ENCODE measurements at regions not wholly inside any gene's neighbourhood (a gene's known extent, or its start where the extent isn't known, plus 50 kb on each side); places are given as distances from the start of the nearest gene placed in this dataset.

DNA sequence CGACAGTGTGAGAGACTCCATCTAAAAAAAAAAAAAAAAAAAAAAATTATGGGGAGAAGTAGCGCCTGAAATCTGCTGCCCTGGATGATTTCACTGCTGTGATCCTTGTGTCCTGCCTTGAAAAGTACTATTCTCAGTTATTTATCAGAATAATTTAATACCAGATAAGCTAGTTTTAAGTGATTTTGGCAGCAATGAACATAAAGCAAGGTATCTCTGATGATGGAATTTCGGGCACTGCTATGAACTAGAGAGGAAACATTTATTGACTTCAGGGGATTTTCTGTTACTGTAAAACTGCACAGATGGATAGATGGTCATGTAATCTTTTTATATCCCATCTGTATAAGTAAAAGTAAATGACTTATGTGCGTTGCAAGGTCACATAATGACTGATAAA is 619.1 kb upstream of the ANKRD30A start:
- Histone ChIP-seq H3K9ac (no peak overlapping the region), H3K36me3 (ENCODE audit: control insufficient read depth, insufficient read depth, low read length) (no peaks in the 10 kb centered on the region), H3K4me2 (ENCODE audit: low read length) (no peak overlapping the region), H2AFZ (no peak overlapping the region), H3K27ac (no peak overlapping the region), H3K27me3 (ENCODE audit: control insufficient read depth, insufficient read depth, low read length) (no peaks in the 10 kb centered on the region), H3K4me3 (ENCODE audit: low read depth, low read length) (no peak overlapping the region), H3K79me2 (no peaks in the 10 kb centered on the region), H3K9me3 (ENCODE audit: control insufficient read depth, low read length) (no peaks in the 10 kb centered on the region), H3K4me1 (no peaks in the 10 kb centered on the region)
- TF ChIP-seq, protein P1, sequence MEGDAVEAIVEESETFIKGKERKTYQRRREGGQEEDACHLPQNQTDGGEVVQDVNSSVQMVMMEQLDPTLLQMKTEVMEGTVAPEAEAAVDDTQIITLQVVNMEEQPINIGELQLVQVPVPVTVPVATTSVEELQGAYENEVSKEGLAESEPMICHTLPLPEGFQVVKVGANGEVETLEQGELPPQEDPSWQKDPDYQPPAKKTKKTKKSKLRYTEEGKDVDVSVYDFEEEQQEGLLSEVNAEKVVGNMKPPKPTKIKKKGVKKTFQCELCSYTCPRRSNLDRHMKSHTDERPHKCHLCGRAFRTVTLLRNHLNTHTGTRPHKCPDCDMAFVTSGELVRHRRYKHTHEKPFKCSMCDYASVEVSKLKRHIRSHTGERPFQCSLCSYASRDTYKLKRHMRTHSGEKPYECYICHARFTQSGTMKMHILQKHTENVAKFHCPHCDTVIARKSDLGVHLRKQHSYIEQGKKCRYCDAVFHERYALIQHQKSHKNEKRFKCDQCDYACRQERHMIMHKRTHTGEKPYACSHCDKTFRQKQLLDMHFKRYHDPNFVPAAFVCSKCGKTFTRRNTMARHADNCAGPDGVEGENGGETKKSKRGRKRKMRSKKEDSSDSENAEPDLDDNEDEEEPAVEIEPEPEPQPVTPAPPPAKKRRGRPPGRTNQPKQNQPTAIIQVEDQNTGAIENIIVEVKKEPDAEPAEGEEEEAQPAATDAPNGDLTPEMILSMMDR (IDR thresholded peaks at IDR 0.05), result no peak

DNA sequence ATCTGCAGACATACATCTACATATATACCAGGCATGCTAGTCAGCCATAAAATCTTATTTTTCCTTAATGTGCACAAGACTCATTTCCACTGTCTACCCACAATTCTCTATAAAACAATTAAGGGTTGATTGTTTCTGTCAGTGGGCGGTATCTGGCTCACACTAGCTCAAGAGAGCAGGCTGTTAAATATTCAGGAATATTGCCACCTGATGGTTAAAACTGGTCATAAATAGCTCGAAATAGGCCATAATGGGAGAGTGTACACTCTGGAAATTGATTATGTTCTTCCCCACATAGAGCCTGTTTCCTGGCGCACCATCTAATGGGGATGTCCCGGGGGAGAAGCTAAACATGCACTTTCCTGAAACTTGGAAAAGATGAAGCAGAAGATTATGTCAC is 620.6 kb upstream of the ANKRD30A start:
- Histone ChIP-seq H2AFZ (no peak overlapping the region), H3K9me3 (ENCODE audit: control insufficient read depth, low read length) (no peaks in the 10 kb centered on the region), H3K36me3 (ENCODE audit: control insufficient read depth, insufficient read depth, low read length) (no peaks in the 10 kb centered on the region), H3K9ac (no peak overlapping the region), H3K27me3 (ENCODE audit: control insufficient read depth, insufficient read depth, low read length) (no peaks in the 10 kb centered on the region), H3K4me3 (ENCODE audit: low read depth, low read length) (no peak overlapping the region), H3K4me2 (ENCODE audit: low read length) (no peak overlapping the region), H3K79me2 (no peaks in the 10 kb centered on the region), H3K4me1 (no peaks in the 10 kb centered on the region), H3K27ac (no peak overlapping the region)
- TF ChIP-seq, protein P1 (IDR thresholded peaks at IDR 0.05), result no peak

- Histone ChIP-seq H3K27me3 (ENCODE audit: control insufficient read depth, insufficient read depth, low read length) (no peaks in the 10 kb centered on the region), H3K79me2 (no peaks in the 10 kb centered on the region), H3K27ac (no peak overlapping the region), H3K9me3 (ENCODE audit: control insufficient read depth, low read length) (no peaks in the 10 kb centered on the region), H3K36me3 (ENCODE audit: control insufficient read depth, insufficient read depth, low read length) (no peaks in the 10 kb centered on the region), H3K9ac (no peak overlapping the region), H3K4me1 (no peaks in the 10 kb centered on the region), H2AFZ (no peak overlapping the region), H3K4me3 (ENCODE audit: low read depth, low read length) (no peak overlapping the region), H3K4me2 (ENCODE audit: low read length) (no peak overlapping the region)
- TF ChIP-seq, protein P1 (IDR thresholded peaks at IDR 0.05), result no peak
Measured at GRCh38 chr10:36500266-36500665, 625.1 kb upstream of the ANKRD30A start.

- Histone ChIP-seq H3K4me3 (ENCODE audit: low read depth, low read length) (no peak overlapping the region), H3K4me1 (no peaks in the 10 kb centered on the region), H3K9me3 (ENCODE audit: control insufficient read depth, low read length) (no peaks in the 10 kb centered on the region), H2AFZ (no peak overlapping the region), H3K79me2 (no peaks in the 10 kb centered on the region), H3K36me3 (ENCODE audit: control insufficient read depth, insufficient read depth, low read length) (no peaks in the 10 kb centered on the region), H3K9ac (no peak overlapping the region), H3K27ac (no peak overlapping the region), H3K4me2 (ENCODE audit: low read length) (no peak overlapping the region), H3K27me3 (ENCODE audit: control insufficient read depth, insufficient read depth, low read length) (no peaks in the 10 kb centered on the region)
- TF ChIP-seq, protein P1 (IDR thresholded peaks at IDR 0.05), result no peak
Measured at GRCh38 chr10:36499693-36500092, 625.7 kb upstream of the ANKRD30A start.

- Histone ChIP-seq H3K79me2 (no peaks in the 10 kb centered on the region), H3K4me2 (ENCODE audit: low read length) (no peak overlapping the region), H3K9ac (no peak overlapping the region), H3K9me3 (ENCODE audit: control insufficient read depth, low read length) (no peaks in the 10 kb centered on the region), H3K36me3 (ENCODE audit: control insufficient read depth, insufficient read depth, low read length) (no peaks in the 10 kb centered on the region), H3K4me1 (no peaks in the 10 kb centered on the region), H3K27ac (no peak overlapping the region), H3K4me3 (ENCODE audit: low read depth, low read length) (no peak overlapping the region), H2AFZ (no peak overlapping the region), H3K27me3 (ENCODE audit: control insufficient read depth, insufficient read depth, low read length) (no peaks in the 10 kb centered on the region)
- TF ChIP-seq, protein P1 (IDR thresholded peaks at IDR 0.05), result no peak
Measured at GRCh38 chr10:36496758-36497157, 628.6 kb upstream of the ANKRD30A start.

Data from parathyroid adenoma (tissue), 2 donors.